ENCODE measurements at regions not wholly inside any gene's neighbourhood (a gene's known extent, or its start where the extent isn't known, plus 50 kb on each side); places are given as distances from the start of the nearest gene placed in this dataset.

GRCh38 chr7:113456533-113456932, 338.2 kb upstream of the SMIM30 start:
- no peak for DNase-seq (ENCODE audit: low spot score)

- no peak for DNase-seq (ENCODE audit: low spot score)
These were observed 336.3 kb upstream of the SMIM30 start for GRCh38 chr7:113454597-113455169.

- no peak for DNase-seq (ENCODE audit: low spot score)
These were observed 333.9 kb upstream of the SMIM30 start for GRCh38 chr7:113452245-113452644.

GRCh38 chr7:113446791-113447190, 328.4 kb upstream of the SMIM30 start:
- no peak for DNase-seq (ENCODE audit: low spot score)

- no peak for DNase-seq (ENCODE audit: low spot score)
These were observed 328.0 kb upstream of the SMIM30 start for GRCh38 chr7:113446391-113446790.

- no peak for DNase-seq (ENCODE audit: low spot score)
These were observed 325.9 kb upstream of the SMIM30 start for GRCh38 chr7:113444261-113444660.

- no peak for DNase-seq (ENCODE audit: low spot score)
These were observed 321.8 kb upstream of the SMIM30 start for GRCh38 chr7:113440173-113440572.

- DNase-seq (ENCODE audit: low spot score), result no peak
These were observed 313.1 kb upstream of the SMIM30 start for GRCh38 chr7:113431406-113431805.

GRCh38 chr7:113424185-113424817, 305.9 kb upstream of the SMIM30 start:
- DNase-seq (ENCODE audit: low spot score), result no peak

- DNase-seq (ENCODE audit: low spot score), result peak; percentile 72
These were observed 303.5 kb upstream of the SMIM30 start for GRCh38 chr7:113421696-113422330.

- no peak for DNase-seq (ENCODE audit: low spot score)
These were observed 296.2 kb upstream of the SMIM30 start for GRCh38 chr7:113414401-113415035.

- no peak for DNase-seq (ENCODE audit: low spot score)
These were observed 294.1 kb upstream of the SMIM30 start for GRCh38 chr7:113412410-113412809.

- no peak for DNase-seq (ENCODE audit: low spot score)
These were observed 292.4 kb upstream of the SMIM30 start for GRCh38 chr7:113410796-113411195.

- no peak for DNase-seq (ENCODE audit: low spot score)
These were observed 290.6 kb upstream of the SMIM30 start for GRCh38 chr7:113408999-113409398.

GRCh38 chr7:113405296-113406056, 287.1 kb upstream of the SMIM30 start:
- no peak for DNase-seq (ENCODE audit: low spot score)

GRCh38 chr7:113404245-113404644, 285.9 kb upstream of the SMIM30 start:
- DNase-seq (ENCODE audit: low spot score), result no peak

- no peak for DNase-seq (ENCODE audit: low spot score)
These were observed 284.1 kb upstream of the SMIM30 start for GRCh38 chr7:113402482-113402881.

- DNase-seq (ENCODE audit: low spot score), result no peak
These were observed 283.7 kb upstream of the SMIM30 start for GRCh38 chr7:113402005-113402404.

GRCh38 chr7:113394856-113395255, 276.5 kb upstream of the SMIM30 start:
- no peak for DNase-seq (ENCODE audit: low spot score)

GRCh38 chr7:113392841-113393540, 274.6 kb upstream of the SMIM30 start:
- DNase-seq (ENCODE audit: low spot score), result no peak

- DNase-seq (ENCODE audit: low spot score), result no peak
These were observed 274.1 kb upstream of the SMIM30 start for GRCh38 chr7:113392421-113392820.
